Type B pancreatic cell (in vitro differentiated cells): ENCODE measurements at regions not wholly inside any gene's neighbourhood (a gene's known extent, or its start where the extent isn't known, plus 50 kb on each side); places are given as distances from the start of the nearest gene placed in this dataset.
"Not testable (repeated sequence)": the region's sequence is repeated elsewhere in the genome, so short reads cannot be mapped to it uniquely, and the experiment has no call there.

Experiments
- DNase-seq: peaks from one replicate; pipeline ENCODE4 v3.0.0; 2021; ENCODE audit warnings: mixed read lengths; ENCODE audit not compliant: unreplicated experiment; ENCODE audit errors: extremely low spot score
- H3K27ac Mint-ChIP-seq: 2 replicates; pipeline ENCODE4 v1.8.0; 2021; ENCODE audit warnings: mild to moderate bottlenecking, mixed read lengths
- H3K27me3 Mint-ChIP-seq: 2 replicates; pipeline ENCODE4 v1.8.0; 2021; ENCODE audit warnings: mixed read lengths
- H3K36me3 Mint-ChIP-seq: 2 replicates; pipeline ENCODE4 v1.8.0; 2021; ENCODE audit warnings: mixed read lengths
- H3K4me1 Mint-ChIP-seq: one replicate; pipeline ENCODE4 v1.8.0; 2021; ENCODE audit warnings: mixed read lengths; ENCODE audit not compliant: unreplicated experiment
- H3K4me3 Mint-ChIP-seq: 2 replicates; pipeline ENCODE4 v1.8.0; 2021; ENCODE audit warnings: mild to moderate bottlenecking, mixed read lengths
- H3K9me3 Mint-ChIP-seq: 2 replicates; pipeline ENCODE4 v1.8.0; 2021; ENCODE audit warnings: mixed read lengths
- CTCF ChIP-seq: fragments of 200-600 bp; sonication (generic); conservative IDR thresholded peaks from 2 replicates; pipeline ENCODE4 v1.5.0; 2021; ENCODE audit warnings: antibody characterized with exemption, mild to moderate bottlenecking

GRCh38 chr4:133270021-133270570, 121.0 kb downstream of the PCDH10 start:
- no peaks in the 10 kb centered on the region for H3K9me3 Mint-ChIP-seq
- no peak for TF ChIP-seq CTCF
- H3K27ac Mint-ChIP-seq: peak overlapping the region; percentile 74
- H3K36me3 Mint-ChIP-seq: no peaks in the 10 kb centered on the region
- H3K4me3 Mint-ChIP-seq: peak overlapping the region; percentile 21
- no peak for DNase-seq
- H3K4me1 Mint-ChIP-seq: peaks cover 6% of the 10 kb centered on the region
- H3K27me3 Mint-ChIP-seq: no peaks in the 10 kb centered on the region

GRCh38 chr4:133268205-133268604, 119.1 kb downstream of the PCDH10 start:
- Mint-ChIP-seq H3K27me3 (no peaks in the 10 kb centered on the region), H3K9me3 (no peaks in the 10 kb centered on the region), H3K27ac (no peak overlapping the region), H3K4me1 (peaks cover 6% of the 10 kb centered on the region), H3K36me3 (no peaks in the 10 kb centered on the region), H3K4me3 (no peak overlapping the region)
- DNase-seq: no peak
- TF ChIP-seq CTCF: no peak

GRCh38 chr4:133267506-133267905, 118.4 kb downstream of the PCDH10 start:
- DNase-seq, H3K27ac Mint-ChIP-seq, H3K36me3 Mint-ChIP-seq, H3K9me3 Mint-ChIP-seq, H3K4me1 Mint-ChIP-seq, H3K27me3 Mint-ChIP-seq, H3K4me3 Mint-ChIP-seq: not testable (repeated sequence)

- not testable (repeated sequence) for H3K27me3 Mint-ChIP-seq, H3K4me3 Mint-ChIP-seq, H3K27ac Mint-ChIP-seq, DNase-seq, H3K4me1 Mint-ChIP-seq, H3K36me3 Mint-ChIP-seq, H3K9me3 Mint-ChIP-seq
These were observed 117.9 kb downstream of the PCDH10 start for GRCh38 chr4:133266966-133267365.

GRCh38 chr4:133264251-133264650, 115.2 kb downstream of the PCDH10 start:
- H3K4me1 Mint-ChIP-seq, H3K36me3 Mint-ChIP-seq, H3K9me3 Mint-ChIP-seq, H3K27ac Mint-ChIP-seq, H3K4me3 Mint-ChIP-seq, H3K27me3 Mint-ChIP-seq, DNase-seq: not testable (repeated sequence)

- H3K4me1 Mint-ChIP-seq: no peaks in the 10 kb centered on the region
- no peaks in the 10 kb centered on the region for H3K36me3 Mint-ChIP-seq
- H3K27ac Mint-ChIP-seq: no peak overlapping the region
- no peak for DNase-seq
- no peak for TF ChIP-seq CTCF
- no peaks in the 10 kb centered on the region for H3K27me3 Mint-ChIP-seq
- no peak overlapping the region for H3K4me3 Mint-ChIP-seq
- H3K9me3 Mint-ChIP-seq: no peaks in the 10 kb centered on the region
These were observed 114.0 kb downstream of the PCDH10 start for GRCh38 chr4:133263104-133263503.

GRCh38 chr4:133247861-133248260, 98.8 kb downstream of the PCDH10 start:
- Mint-ChIP-seq H3K4me3 (no peak overlapping the region), H3K4me1 (no peaks in the 10 kb centered on the region), H3K36me3 (no peaks in the 10 kb centered on the region), H3K27ac (no peak overlapping the region), H3K27me3 (no peaks in the 10 kb centered on the region), H3K9me3 (no peaks in the 10 kb centered on the region)
- no peak for TF ChIP-seq CTCF
- DNase-seq: no peak
